GOT3 (cell line): ENCODE measurements at regions not wholly inside any gene's neighbourhood (a gene's known extent, or its start where the extent isn't known, plus 50 kb on each side); places are given as distances from the start of the nearest gene placed in this dataset.
"Not testable (repeated sequence)": the region's sequence is repeated elsewhere in the genome, so short reads cannot be mapped to it uniquely, and the experiment has no call there.

Experiments
- DNase-seq: peaks from one replicate; lab custom pipeline; 2025; ENCODE audit warnings: mixed read lengths; lab: John Stamatoyannopoulos, UW

DNA sequence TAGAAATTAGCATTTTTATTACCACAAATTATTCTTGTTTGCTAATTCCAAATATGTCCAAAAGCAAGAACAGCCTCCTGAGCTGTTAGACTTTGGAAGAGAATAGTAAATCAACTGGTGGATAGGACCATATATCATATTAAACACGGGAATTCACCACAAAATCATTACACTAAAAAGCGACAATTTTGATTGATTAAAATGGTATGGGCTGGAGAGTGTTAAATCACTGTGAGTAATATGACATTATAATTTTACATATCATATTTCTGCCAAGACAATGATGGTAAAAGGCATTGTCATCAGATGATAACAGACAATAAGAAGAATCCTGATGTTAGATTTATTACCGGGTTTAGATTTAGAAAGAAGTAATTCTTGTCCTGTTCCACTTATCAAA, 107.2 kb upstream of the ARRDC3 start:
- no peak for DNase-seq

DNA sequence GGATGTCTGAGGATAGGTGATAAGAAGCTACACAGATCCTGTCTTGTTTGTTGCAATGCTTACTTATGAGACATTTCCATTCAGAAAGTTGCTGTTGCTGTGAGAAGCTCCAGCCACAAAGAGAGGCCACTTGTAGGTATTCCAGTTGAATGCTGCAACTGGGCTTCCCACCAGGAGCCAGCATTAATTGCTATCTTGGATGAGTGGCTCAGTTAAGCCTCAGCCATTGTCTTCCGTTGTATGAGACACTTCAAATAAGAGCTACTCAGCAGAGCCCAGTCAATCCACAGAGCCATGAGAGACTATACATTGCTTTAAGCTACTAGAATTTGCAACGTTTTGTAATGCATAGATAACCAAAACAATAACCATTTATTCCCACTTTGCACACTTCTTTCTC, 104.3 kb upstream of the ARRDC3 start:
- DNase-seq: no peak

GRCh38 chr5:91486638-91487037, 103.5 kb upstream of the ARRDC3 start:
- no peak for DNase-seq

DNA sequence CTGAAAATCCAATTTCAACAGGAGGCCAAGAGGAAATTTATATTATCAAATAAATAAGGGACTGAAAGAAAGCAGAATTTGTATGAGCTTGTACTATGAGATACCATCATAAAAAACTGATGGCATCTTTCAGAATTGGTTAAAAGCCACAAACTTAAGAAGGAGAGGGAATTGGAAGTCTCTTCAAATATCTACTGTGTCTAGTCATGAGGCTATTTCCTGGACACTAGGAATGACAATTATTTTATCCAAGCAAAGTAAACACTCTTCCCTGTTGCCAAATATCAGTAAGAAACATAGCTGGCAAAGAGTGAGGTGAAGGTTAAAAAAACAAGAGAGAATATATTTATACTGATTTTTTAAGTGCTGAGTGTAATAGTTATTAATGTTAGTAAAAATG, 101.5 kb upstream of the ARRDC3 start:
- no peak for DNase-seq

DNA sequence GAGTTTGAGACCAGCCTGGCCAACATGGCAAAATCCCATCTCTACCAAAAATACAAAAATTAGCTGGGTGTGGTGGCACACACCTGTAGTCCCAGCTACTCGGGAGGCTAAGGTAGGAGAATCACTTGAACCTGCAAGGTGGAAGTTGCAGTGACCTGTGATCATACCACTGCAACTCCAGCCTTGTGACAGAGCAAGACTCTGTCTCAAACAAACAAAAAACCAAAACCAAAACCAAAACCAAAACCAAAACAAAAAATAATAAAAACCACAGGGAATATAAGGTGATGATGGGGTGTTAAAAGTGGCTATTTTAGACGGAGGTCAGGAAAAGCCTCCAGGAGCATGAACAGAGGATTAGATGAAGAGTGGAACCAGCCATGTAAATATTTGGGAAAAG, 96.3 kb upstream of the ARRDC3 start:
- DNase-seq: not testable (repeated sequence)

DNA sequence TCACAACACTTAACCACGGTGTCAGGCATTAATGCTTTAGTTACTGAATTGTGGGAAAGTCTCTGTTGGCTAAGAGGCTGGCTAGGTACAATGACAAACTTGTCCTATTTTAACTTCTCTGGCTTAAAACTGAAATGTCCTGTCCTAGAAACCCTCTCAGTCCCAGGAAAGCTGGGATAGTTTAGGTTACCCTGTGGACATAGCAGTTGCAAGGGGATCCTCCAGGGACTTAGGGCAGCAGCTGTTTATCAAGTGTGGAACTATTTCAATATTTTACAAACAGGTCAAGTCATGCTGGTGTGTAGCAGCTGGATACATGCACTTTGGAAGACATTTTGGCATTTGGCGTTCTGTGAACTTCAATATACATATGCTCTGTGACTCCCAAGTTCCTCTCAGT, 95.0 kb upstream of the ARRDC3 start:
- DNase-seq: no peak

- DNase-seq: no peak
Measured at GRCh38 chr5:91477408-91477807, 94.3 kb upstream of the ARRDC3 start.

DNA sequence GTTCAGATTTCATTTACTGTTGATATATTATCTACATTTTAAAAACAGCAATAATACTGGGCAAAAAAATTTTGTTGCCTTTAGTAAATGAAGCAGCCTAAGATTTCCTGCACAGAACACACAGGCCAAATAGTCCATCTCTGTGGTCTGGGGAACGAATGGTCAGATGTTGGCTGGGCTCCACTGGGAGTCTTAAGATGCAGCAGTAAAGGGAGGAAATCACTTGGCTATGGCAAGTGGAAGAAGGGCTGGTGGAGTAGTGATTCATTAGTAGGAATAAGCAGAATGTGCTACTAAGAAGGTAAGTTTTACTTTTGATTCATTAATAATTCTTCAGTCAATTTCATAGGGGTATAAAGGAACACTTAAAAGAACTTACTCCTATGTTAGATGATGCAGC, 91.1 kb upstream of the ARRDC3 start:
- DNase-seq: no peak

GRCh38 chr5:91472631-91473030, 89.5 kb upstream of the ARRDC3 start:
- DNase-seq: no peak

DNA sequence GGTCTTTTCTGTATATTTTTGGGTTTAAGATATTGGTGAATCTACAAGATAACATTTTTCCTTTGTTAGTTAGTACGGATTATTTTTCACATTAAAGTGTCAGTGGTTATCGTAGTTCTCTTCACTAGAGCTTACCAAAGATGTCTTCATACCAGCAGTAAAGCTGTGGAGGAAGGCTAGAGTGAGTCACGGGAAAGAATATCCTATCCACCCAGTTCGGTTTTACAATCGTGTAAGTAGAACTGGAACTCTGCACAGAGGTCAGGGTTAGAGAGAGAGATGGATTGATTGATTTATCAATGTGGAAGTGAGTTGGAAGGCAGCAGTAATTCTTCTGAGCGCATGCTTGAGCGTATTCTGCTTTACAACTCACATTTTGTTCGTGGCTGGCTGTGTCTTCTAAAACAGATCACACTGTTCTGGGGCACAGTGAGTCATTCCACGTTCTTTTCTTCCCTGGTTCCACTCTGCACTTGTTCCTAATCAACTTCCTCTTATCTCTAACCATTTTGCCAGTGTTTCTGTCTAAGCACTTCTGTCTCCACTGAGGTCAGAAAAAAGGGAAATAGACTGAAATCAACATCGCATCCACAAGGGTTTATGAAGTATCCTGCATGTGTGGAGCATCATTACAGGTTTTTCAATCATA, 86.5 kb upstream of the ARRDC3 start:
- DNase-seq: no peak

GRCh38 chr5:91468651-91469422, 85.7 kb upstream of the ARRDC3 start:
- DNase-seq: no peak

GRCh38 chr5:91464886-91465646, 81.9 kb upstream of the ARRDC3 start:
- DNase-seq: no peak

DNA sequence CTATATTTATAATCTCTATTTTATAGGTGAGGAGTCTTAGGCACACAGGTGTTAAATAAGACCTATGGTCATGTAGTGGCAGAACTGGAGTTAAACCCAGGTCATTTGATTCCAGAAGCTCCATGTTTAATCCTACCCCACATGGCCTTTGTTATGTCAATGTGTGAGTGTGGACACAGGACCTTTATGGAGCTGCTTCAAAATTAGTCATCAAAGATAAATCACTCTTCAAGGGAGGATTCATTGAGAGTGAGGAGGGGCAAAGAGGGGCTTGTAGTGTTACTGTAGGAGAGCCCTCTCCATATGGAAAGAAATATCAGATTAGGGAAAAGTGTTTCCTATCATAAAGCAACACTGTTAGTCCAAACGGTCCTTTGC, 74.6 kb upstream of the ARRDC3 start:
- DNase-seq: no peak

- no peak for DNase-seq
Measured at GRCh38 chr5:91456928-91457680, 74.0 kb upstream of the ARRDC3 start.

GRCh38 chr5:91449083-91449482, 66.0 kb upstream of the ARRDC3 start:
- no peak for DNase-seq

DNA sequence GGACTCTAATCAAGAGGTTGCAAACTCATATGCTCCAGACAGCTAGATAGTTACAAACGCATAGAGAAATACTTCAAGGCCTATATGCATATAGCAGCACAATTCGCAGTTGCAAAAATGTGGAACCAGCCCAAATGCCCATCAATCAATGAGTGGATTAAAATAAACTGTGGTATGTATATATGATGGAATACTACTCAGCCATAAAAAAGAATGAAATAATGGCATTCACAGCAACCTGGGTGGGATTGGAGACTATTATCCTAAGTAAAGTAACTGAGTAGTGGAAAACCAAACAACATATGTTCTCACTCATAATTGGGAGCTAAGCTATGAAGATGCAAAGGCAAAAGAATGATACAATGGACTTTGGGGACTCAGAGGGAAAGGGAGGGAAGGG, 65.0 kb upstream of the ARRDC3 start:
- not testable (repeated sequence) for DNase-seq

GRCh38 chr5:91446880-91447279, 63.8 kb upstream of the ARRDC3 start:
- DNase-seq: not testable (repeated sequence)

GRCh38 chr5:91443761-91444467, 60.8 kb upstream of the ARRDC3 start:
- DNase-seq: no peak

DNA sequence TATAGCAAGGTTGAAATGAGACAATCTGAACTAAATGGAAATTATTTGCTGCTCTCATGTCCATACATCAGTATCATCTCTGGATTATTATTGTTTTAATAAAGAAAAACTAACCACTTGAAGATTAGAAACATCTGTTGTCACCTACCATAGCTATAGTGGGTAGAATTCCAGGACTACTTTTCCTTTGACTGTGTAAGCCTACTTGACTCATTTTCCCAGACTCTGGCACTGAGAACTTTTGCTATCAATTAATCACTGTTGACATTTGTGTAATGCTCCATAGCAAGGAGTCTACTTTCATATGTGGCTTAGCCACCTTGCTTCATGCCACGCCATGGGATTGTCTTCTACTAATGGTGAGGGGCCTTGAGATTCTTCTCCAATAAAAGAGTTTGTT, 59.9 kb upstream of the ARRDC3 start:
- no peak for DNase-seq

GRCh38 chr5:91441082-91441481, 58.0 kb upstream of the ARRDC3 start:
- no peak for DNase-seq

GRCh38 chr5:91438871-91439270, 55.8 kb upstream of the ARRDC3 start:
- DNase-seq: no peak

DNA sequence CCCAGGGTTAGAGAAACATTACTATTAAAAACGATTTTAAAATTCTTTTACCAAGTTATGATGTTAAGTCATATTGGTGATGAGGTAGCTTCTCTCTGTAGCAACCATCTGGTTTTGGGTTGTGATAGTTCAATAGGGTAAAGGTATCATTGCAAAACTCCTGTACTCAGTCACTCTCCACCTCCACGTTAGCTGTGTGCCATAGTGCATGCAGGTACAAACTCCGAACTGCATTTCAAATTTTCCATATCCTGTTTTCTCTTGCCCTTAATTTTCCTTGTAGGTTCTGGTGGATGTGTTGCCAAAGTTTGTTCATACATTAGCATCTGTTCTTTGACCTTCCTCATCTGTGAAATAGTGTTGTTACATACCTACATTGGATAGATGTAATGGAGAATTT, 53.1 kb upstream of the ARRDC3 start:
- DNase-seq: no peak
